Left lung (tissue), 4 donors: ENCODE measurements at regions not wholly inside any gene's neighbourhood (a gene's known extent, or its start where the extent isn't known, plus 50 kb on each side); places are given as distances from the start of the nearest gene placed in this dataset.
A peak's percentile ranks its signal among the peaks of the same experiment; 100 is the strongest.

ENCODE experiments used
- ATAC-seq: fragments of 200-7000 bp; cut with Tn5 transposase; one replicate; pipeline ENCODE4 v1.9.1; 2020; ENCODE audit warnings: moderate library complexity
- DNase-seq, 4 donors: peaks; one replicate each; pipeline ENCODE4 v3.0.0-alpha.2; 2013 to 2020
- H3K27ac ChIP-seq, 2 donors: fragments of 200-600 bp; sonication (generic) in 1 of 2; one replicate each; pipeline versions ENCODE4 v1.5.0 to v1.8.0; 2020 to 2021
- H3K27me3 ChIP-seq, 2 donors: fragments of 200-600 bp; sonication (generic) in 1 of 2; one replicate each; pipeline versions ENCODE4 v1.5.0 to v1.8.0; 2020 to 2021
- H3K36me3 ChIP-seq, 2 donors: fragments of 200-600 bp; sonication (generic) in 1 of 2; one replicate each; pipeline versions ENCODE4 v1.5.0 to v1.8.0; 2020 to 2021
- H3K4me1 ChIP-seq, 2 donors: fragments of 200-600 bp; one replicate each; pipeline ENCODE4 v1.8.0; 2021
- H3K4me3 ChIP-seq, 2 donors: fragments of 200-600 bp; sonication (generic) in 1 of 2; one replicate each; pipeline versions ENCODE4 v1.5.0 to v1.8.0; 2020 to 2021; ENCODE audit warnings: mild to moderate bottlenecking in 1 of 2
- H3K9me3 ChIP-seq, 2 donors: fragments of 200-600 bp; sonication (generic) in 1 of 2; one replicate each; pipeline versions ENCODE4 v1.5.0 to v1.8.0; 2020 to 2021
- CTCF ChIP-seq, 2 donors: fragments of 200-600 bp; sonication (generic) in 1 of 2; IDR thresholded peaks; one replicate each; pipeline versions ENCODE4 v1.5.0 to v1.8.0; 2021; ENCODE audit warnings: antibody characterized with exemption in 2 of 2
- intact Hi-C, 2 donors: fragments of 100-400 bp; cut with DNase I; formaldehyde crosslinking; loops; one replicate each; pipeline versions ENCODE4 v1.11.2 to v1.14.2; 2022
- donor health status: DM: no; HTN: yes; CAD: no.
- donor health status: DM: no; HTN: no; CAD: no.

DNA sequence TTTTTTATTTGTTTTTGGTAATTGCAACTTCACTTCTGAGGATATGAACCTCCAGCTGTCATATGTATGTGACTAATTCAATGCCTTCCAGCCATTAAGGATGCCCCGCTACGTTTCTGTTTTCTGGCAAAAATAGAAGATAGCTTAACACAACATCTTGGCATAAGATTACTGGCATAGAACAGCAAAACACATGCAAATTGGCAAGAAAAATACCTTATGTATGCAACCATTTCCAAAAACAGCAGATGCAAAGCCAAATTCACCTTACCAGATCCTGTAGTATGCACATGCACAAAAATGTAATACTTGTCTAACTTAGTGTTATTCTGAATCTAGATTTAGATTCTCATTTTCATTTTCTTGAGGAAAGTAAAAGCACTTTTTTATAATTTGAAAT is 461.1 kb upstream of the CYLC2 start:
- no peak for ATAC-seq
- intact Hi-C loops: no loop called here

GRCh38 chr9:102521097-102521755 is 473.9 kb upstream of the CYLC2 start:
- no peak for TF ChIP-seq CTCF (IDR thresholded peaks at IDR 0.05)
- Histone ChIP-seq H3K4me1 (no peaks in the 10 kb centered on the region), H3K36me3 (no peaks in the 10 kb centered on the region), H3K9me3 (no peaks in the 10 kb centered on the region), H3K27ac (no peak overlapping the region), H3K4me3 (no peak overlapping the region), H3K27me3 (no peaks in the 10 kb centered on the region)
- no peak for DNase-seq
- no peak for ATAC-seq
- intact Hi-C loops: no loop called here

More for the DNA sequence above, 461.1 kb upstream of the CYLC2 start:
- no peak for TF ChIP-seq CTCF (IDR thresholded peaks at IDR 0.05)
- DNase-seq: no peak
- H3K9me3 ChIP-seq: peaks cover 0 to 3% of the 10 kb centered on the region in 2 donors
- H3K36me3 ChIP-seq: no peaks in the 10 kb centered on the region
- no peak overlapping the region for H3K4me3 ChIP-seq
- H3K4me1 ChIP-seq: no peaks in the 10 kb centered on the region
- no peak overlapping the region for H3K27ac ChIP-seq
- no peaks in the 10 kb centered on the region for H3K27me3 ChIP-seq

GRCh38 chr9:102519423-102519822 is 475.7 kb upstream of the CYLC2 start:
- H3K4me1 ChIP-seq: no peaks in the 10 kb centered on the region
- ATAC-seq (no peak), DNase-seq (no peak)
- no peaks in the 10 kb centered on the region for H3K36me3 ChIP-seq
- no peak for TF ChIP-seq CTCF (IDR thresholded peaks at IDR 0.05)
- no peak overlapping the region for H3K4me3 ChIP-seq
- H3K9me3 ChIP-seq: no peaks in the 10 kb centered on the region
- intact Hi-C loops: no loop called here
- H3K27ac ChIP-seq: no peak overlapping the region
- no peaks in the 10 kb centered on the region for H3K27me3 ChIP-seq

DNA sequence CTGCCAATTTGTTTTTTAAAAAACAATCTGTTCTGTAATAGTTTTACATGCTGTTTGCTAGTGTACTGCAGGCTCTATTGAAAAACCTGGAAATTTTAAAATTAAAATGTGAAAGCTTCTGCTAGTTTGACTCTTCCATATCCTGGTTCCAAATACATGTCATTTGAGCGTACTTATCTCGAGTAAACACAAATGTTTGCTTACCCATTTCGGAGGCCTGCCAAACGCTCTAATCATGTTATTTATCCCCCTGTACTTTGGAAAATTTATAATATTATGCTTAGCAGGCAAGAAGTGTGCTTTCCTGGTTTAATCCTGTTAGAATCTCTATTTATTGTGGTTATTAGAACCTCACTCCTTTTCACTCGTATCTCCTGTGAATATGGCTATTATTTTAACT is 476.8 kb upstream of the CYLC2 start:
- DNase-seq (peak in 1 of 4 donors; percentile 8), ATAC-seq (no peak)
- Histone ChIP-seq H3K4me1 (no peaks in the 10 kb centered on the region), H3K9me3 (no peaks in the 10 kb centered on the region), H3K36me3 (no peaks in the 10 kb centered on the region), H3K4me3 (no peak overlapping the region), H3K27ac (no peak overlapping the region), H3K27me3 (no peaks in the 10 kb centered on the region)
- no peak for TF ChIP-seq CTCF (IDR thresholded peaks at IDR 0.05)
- intact Hi-C loops: no loop called here

- no peak for DNase-seq
- no peaks in the 10 kb centered on the region for H3K27me3 ChIP-seq
- no peaks in the 10 kb centered on the region for H3K9me3 ChIP-seq
- no peaks in the 10 kb centered on the region for H3K4me1 ChIP-seq
- intact Hi-C loops: no loop called here
- H3K36me3 ChIP-seq: no peaks in the 10 kb centered on the region
- no peak for ATAC-seq
- TF ChIP-seq CTCF (IDR thresholded peaks at IDR 0.05): no peak
- H3K27ac ChIP-seq: no peak overlapping the region
- H3K4me3 ChIP-seq: no peak overlapping the region
Observed at GRCh38 chr9:102514541-102514940, 480.6 kb upstream of the CYLC2 start.
